ENCODE measurements at regions not wholly inside any gene's neighbourhood (a gene's known extent, or its start where the extent isn't known, plus 50 kb on each side); places are given as distances from the start of the nearest gene placed in this dataset.

- DNase-seq, result no peak
- ChIA-PET POLR2A (no interaction called here), CTCF (no interaction called here)
- no peaks in the 10 kb centered on the region for H3K27me3 ChIP-seq (ENCODE audit: insufficient read depth)
- H3K27ac ChIP-seq (ENCODE audit: low read depth in 2 of 2, low read length in 1 of 2), result peak overlapping the region in 1 of 2 experiments; percentile 68; a peak in 2 of 4 replicates
- H3K9me2 ChIP-seq, result no peaks in the 10 kb centered on the region
- no peaks in the 10 kb centered on the region for H3K36me3 ChIP-seq (replicated peaks in 1 of 2; ENCODE audit: control insufficient read depth in 1 of 2, insufficient read depth in 2 of 2, low read length in 1 of 2)
- TF ChIP-seq POLR2AphosphoS5 (IDR thresholded peaks at IDR 0.05; ENCODE audit: low read depth, low read length), result no peak
- no peak for TF ChIP-seq JUND (IDR thresholded peaks at IDR 0.05)
- no peak for TF ChIP-seq GATA2 (CRISPR knock-in tag; IDR thresholded peaks at IDR 0.05)
- TF ChIP-seq, protein P1, sequence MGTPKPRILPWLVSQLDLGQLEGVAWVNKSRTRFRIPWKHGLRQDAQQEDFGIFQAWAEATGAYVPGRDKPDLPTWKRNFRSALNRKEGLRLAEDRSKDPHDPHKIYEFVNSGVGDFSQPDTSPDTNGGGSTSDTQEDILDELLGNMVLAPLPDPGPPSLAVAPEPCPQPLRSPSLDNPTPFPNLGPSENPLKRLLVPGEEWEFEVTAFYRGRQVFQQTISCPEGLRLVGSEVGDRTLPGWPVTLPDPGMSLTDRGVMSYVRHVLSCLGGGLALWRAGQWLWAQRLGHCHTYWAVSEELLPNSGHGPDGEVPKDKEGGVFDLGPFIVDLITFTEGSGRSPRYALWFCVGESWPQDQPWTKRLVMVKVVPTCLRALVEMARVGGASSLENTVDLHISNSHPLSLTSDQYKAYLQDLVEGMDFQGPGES (IDR thresholded peaks at IDR 0.05; ENCODE audit: low read depth, low read length), result no peak
- TF ChIP-seq, protein P2, sequence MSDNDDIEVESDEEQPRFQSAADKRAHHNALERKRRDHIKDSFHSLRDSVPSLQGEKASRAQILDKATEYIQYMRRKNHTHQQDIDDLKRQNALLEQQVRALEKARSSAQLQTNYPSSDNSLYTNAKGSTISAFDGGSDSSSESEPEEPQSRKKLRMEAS (IDR thresholded peaks at IDR 0.05; ENCODE audit: low read depth), result no peak
- TF ChIP-seq RAD21 (IDR thresholded peaks at IDR 0.05; ENCODE audit: low read length), result no peak
- TF ChIP-seq FOSL2 (IDR thresholded peaks at IDR 0.05; ENCODE audit: borderline replicate concordance, low read depth), result no peak
- TF ChIP-seq MEF2A (IDR thresholded peaks at IDR 0.05; ENCODE audit: borderline replicate concordance, low read depth), result no peak
- no peak for TF ChIP-seq ZBTB33 (IDR thresholded peaks at IDR 0.05; ENCODE audit: borderline replicate concordance, low read depth)
- no peak for TF ChIP-seq TEAD4 (IDR thresholded peaks at IDR 0.05; ENCODE audit: borderline replicate concordance, insufficient read depth)
- TF ChIP-seq CHD2 (IDR thresholded peaks at IDR 0.05; ENCODE audit: low read length, partially characterized antibody), result no peak
- TF ChIP-seq RFX5 (IDR thresholded peaks at IDR 0.05; ENCODE audit: low read length), result no peak
- no peaks in the 10 kb centered on the region for H3F3A ChIP-seq (replicated peaks; ENCODE audit: insufficient read depth)
- H3K4me2 ChIP-seq, result no peak overlapping the region
- H3K9ac ChIP-seq, result no peak overlapping the region
- H3K79me2 ChIP-seq (ENCODE audit: insufficient read depth), result no peaks in the 10 kb centered on the region; the same call in 1 of the 2 replicates
- no peaks in the 10 kb centered on the region for H3K9me3 ChIP-seq
- H3K4me3 ChIP-seq (ENCODE audit: low read depth in 2 of 2, low read length in 1 of 2), result no peak overlapping the region
- peaks cover 0 to 4% of the 10 kb centered on the region in 2 experiments; a peak in 2 of 4 replicates for H3K4me1 ChIP-seq (ENCODE audit: control insufficient read depth in 1 of 2, insufficient read depth in 2 of 2, low read depth in 1 of 2, low read length in 1 of 2)
- H2AFZ ChIP-seq (ENCODE audit: low read depth), result no peak overlapping the region
- 68% methylated on average over 1 of the region's 1 CpG for WGBS (ENCODE audit: low lambda C conversion rate)
- H4K20me1 ChIP-seq (ENCODE audit: insufficient read depth), result no peaks in the 10 kb centered on the region
Observed at GRCh38 chr4:116872308-116872707, 213.1 kb downstream of the TRAM1L1 start.

GRCh38 chr4:116870686-116871085 lies 214.7 kb downstream of the TRAM1L1 start:
- Histone ChIP-seq H3K79me2 (ENCODE audit: insufficient read depth) (no peaks in the 10 kb centered on the region; the same call in 1 of the 2 replicates), H3K9ac (no peak overlapping the region), H4K20me1 (ENCODE audit: insufficient read depth) (no peaks in the 10 kb centered on the region), H3K4me1 (ENCODE audit: control insufficient read depth in 1 of 2, insufficient read depth in 2 of 2, low read depth in 1 of 2, low read length in 1 of 2) (peaks cover 0 to 4% of the 10 kb centered on the region in 2 experiments; a peak in 2 of 4 replicates), H3K4me3 (ENCODE audit: low read depth in 2 of 2, low read length in 1 of 2) (no peak overlapping the region), H3K4me2 (no peak overlapping the region), H3K9me2 (no peaks in the 10 kb centered on the region), H2AFZ (ENCODE audit: low read depth) (no peak overlapping the region), H3K9me3 (no peaks in the 10 kb centered on the region), H3K27ac (ENCODE audit: low read depth in 2 of 2, low read length in 1 of 2) (no peak overlapping the region), H3F3A (replicated peaks; ENCODE audit: insufficient read depth) (no peaks in the 10 kb centered on the region), H3K36me3 (replicated peaks in 1 of 2; ENCODE audit: control insufficient read depth in 1 of 2, insufficient read depth in 2 of 2, low read length in 1 of 2) (no peaks in the 10 kb centered on the region), H3K27me3 (ENCODE audit: insufficient read depth) (no peaks in the 10 kb centered on the region)
- TF ChIP-seq, protein P3, sequence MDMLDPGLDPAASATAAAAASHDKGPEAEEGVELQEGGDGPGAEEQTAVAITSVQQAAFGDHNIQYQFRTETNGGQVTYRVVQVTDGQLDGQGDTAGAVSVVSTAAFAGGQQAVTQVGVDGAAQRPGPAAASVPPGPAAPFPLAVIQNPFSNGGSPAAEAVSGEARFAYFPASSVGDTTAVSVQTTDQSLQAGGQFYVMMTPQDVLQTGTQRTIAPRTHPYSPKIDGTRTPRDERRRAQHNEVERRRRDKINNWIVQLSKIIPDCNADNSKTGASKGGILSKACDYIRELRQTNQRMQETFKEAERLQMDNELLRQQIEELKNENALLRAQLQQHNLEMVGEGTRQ (IDR thresholded peaks at IDR 0.05; ENCODE audit: borderline replicate concordance, low read depth, low read length), result no peak
- TF ChIP-seq FOSL2 (IDR thresholded peaks at IDR 0.05; ENCODE audit: borderline replicate concordance, low read depth), result no peak
- TF ChIP-seq, protein P2 (IDR thresholded peaks at IDR 0.05; ENCODE audit: low read depth), result no peak
- TF ChIP-seq NFIC (IDR thresholded peaks at IDR 0.05; ENCODE audit: borderline replicate concordance), result no peak
- TF ChIP-seq FOXM1 (IDR thresholded peaks at IDR 0.05; ENCODE audit: low read depth), result no peak
- DNase-seq, result no peak
- ChIA-PET CTCF (no interaction called here), POLR2A (no interaction called here)
- 37% methylated on average over 3 of the region's 3 CpGs for WGBS (ENCODE audit: low lambda C conversion rate)
